ENCODE measurements at regions not wholly inside any gene's neighbourhood (a gene's known extent, or its start where the extent isn't known, plus 50 kb on each side); places are given as distances from the start of the nearest gene placed in this dataset.
"Not testable (repeated sequence)": the region's sequence is repeated elsewhere in the genome, so short reads cannot be mapped to it uniquely, and the experiment has no call there.

DNA sequence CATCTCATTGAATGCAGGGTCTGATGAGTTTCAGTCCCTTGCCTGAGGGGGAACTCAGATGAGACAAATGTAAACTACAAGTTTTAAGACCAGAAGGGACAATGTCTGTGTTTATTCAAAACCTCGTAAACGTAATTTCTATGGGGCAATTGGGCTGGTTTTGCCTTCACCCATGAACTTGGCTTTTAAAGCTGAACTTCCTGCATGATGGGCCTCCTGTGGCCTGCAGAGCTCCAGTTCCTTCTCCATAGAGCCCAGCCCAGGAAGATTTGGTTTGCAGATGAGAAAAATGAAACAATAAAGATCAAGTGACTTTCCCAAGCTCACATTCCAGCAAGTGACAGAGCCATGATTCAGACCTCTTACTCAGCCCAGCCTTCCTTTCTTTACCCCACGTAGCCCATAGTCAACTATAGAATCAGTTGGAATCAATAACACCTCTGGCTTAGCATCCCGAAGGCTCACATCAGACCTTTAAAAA lies 612.3 kb downstream of the UTRN start:
- no peak for DNase-seq (ENCODE audit: extremely low read depth in 1 of 11, low read depth in 9 of 11, low spot score in 4 of 11)

DNA sequence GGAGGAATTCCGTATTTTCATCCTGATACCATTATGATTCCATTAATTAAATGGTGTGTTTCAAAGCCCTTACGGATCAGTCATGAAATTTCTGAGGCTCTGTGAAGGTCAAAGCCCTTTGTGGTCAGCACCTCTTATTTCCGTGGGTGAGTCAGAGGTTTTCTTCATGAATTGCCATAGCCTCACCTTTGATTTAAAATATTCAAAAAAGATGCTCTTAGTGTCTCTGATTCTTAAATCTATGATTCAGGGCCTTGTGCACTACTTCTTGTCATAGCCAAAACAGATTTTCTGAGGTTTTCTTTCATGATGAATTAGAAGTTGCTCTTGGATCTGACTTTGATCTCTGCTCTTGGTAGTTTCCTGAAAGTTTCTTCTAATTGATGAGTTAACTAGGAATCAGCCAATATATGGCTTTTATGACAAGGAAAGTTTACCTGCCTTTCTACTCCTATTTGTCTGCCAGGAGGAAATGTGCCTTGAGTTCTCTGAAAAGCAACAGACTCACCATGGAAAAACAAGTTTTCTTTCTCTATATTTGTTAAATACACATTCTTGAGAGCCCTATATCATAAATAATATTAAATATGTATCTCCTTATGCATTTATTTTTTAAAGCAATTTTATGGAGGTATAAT lies 613.0 kb downstream of the UTRN start:
- DNase-seq (ENCODE audit: extremely low read depth in 1 of 11, low read depth in 9 of 11, low spot score in 4 of 11): no peak

DNA sequence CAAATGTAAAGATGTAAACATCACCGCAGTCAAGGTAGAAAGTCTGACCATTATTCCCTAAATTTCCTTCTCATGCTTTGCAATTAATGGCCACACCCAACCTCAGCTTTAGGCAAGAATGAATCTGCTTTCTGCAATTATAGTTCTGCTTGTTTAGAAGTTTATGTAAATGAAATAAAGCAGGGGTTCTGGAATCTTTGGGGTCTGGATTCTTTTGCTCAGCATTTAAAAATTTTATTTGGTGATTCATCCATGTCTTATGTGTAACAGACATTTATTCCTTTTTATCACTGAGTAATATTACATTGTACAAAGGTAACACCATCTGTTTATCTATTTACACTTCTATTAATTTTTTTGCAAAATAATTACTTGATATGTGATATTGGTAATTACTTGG lies 613.6 kb downstream of the UTRN start:
- no peak for DNase-seq (ENCODE audit: extremely low read depth in 1 of 11, low read depth in 9 of 11, low spot score in 4 of 11)

DNA sequence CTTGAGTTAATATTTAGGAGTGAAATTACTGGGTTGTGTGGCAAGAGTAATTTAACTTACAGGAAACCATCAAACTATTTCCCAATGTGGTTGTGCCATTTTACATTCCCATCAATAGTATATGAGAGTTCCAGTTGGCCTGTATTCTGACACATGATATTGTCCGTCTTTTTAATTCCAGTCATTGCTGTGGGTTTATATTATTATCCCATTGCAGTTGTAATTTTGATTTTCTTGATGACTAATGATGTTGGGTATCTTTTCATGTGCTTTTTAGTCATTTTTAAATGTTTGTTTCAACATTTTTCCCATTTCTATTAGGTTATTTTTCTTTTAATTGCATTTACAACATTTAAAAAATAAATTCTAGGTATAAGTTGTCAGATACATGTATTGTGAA lies 614.0 kb downstream of the UTRN start:
- no peak for DNase-seq (ENCODE audit: extremely low read depth in 1 of 11, low read depth in 9 of 11, low spot score in 4 of 11)

DNA sequence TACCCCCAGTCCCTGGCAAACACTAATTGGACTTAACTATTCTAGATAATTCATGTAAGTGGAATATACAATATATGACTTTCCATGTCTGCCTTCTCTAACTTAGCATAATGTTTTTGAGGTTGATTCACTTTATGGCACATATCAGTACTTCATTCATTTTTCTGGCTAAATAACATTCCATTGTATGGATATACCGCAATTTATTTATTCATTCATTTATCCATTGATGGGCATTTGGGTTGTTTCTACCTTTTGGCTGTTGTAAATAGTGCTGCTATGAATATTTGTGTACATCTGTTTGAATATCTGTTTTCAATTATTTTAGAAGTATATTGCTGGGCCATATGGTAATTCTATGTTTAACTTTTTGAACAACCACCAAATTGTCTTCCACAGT lies 616.3 kb downstream of the UTRN start:
- DNase-seq (ENCODE audit: extremely low read depth in 1 of 11, low read depth in 9 of 11, low spot score in 4 of 11): no peak

DNA sequence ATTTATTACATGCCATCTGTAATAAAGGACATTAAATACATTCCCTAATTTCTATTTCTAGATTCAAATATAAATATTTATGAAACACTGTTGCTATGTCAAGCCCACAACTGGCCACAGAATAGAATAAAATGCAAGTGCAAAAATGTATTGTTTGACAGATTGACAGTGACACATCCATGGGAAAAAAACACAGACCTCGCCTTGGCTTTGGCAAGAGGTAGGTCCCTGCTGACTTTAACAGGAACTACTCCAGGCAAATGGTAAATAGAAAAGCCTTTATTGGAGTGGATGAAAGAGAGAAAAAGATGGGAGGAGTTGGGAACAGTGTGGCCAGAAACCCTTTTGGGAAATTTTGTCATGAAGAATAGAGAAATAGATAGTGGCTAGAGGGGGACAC lies 622.9 kb downstream of the UTRN start:
- no peak for DNase-seq (ENCODE audit: extremely low read depth in 1 of 11, low read depth in 9 of 11, low spot score in 4 of 11)

DNA sequence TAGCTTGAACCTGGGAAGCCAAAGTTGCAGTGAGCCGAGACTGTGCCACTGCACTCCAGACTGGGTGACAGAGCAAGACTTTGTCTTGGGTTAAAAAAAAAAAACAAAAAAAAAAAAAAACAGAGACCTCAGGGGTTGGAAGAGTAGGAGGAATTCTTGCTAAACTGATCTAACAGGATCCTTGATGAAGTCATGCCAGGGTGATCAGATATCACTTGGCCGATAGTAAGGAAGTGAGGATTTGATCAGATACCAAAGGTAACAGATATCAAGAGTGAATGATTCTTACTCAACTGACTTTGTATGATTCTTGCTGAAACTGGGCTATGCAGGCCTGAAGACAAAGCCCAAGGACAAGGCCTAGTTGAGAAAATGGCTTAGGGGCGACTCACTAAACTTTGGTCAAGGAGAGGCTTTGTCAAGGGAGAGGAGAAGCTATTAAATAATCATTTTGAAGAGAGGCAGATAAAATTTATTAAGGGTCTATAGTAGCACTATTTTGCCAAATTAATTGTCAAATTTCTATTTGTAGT lies 624.7 kb downstream of the UTRN start:
- no peak for DNase-seq (ENCODE audit: extremely low read depth in 1 of 11, low read depth in 9 of 11, low spot score in 4 of 11)

DNA sequence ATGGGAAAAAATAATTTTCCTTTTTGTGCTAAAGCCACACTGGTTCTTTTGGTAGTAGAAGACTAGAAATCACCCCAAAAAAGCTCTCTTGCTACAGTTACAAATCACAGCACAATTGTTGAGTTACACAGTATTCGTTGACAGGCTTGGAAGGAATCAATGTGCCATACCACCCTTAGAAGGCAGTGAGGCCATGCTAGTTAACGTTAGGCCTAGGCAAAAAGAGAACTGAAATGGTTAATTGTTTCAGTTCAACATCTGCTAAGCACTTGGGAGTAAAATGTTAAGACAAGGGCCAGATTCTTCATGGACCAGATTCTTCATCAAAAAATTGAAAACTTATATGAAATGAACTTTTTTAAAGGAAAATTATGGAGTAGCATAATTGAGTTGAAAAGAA lies 626.2 kb downstream of the UTRN start:
- no peak for DNase-seq (ENCODE audit: extremely low read depth in 1 of 11, low read depth in 9 of 11, low spot score in 4 of 11)

DNA sequence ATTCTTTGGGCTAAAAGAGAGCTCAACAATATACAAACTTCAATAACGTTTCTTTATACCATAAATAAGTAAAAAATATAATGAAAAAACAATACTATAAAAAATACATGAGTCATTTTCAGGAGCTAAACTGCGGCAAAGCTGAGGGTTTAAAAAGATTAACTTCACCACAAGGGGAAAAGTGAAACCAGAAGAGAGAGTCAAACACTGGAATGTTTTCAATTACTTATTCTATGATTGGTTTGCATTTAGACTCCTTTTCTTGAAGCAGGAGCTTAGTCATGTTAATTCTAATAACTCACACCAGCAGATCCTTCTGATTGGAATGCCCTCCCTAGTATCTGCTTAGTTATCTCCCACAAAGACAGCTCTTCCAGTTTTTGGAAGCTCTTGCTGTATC lies 627.3 kb downstream of the UTRN start:
- DNase-seq (ENCODE audit: extremely low read depth in 1 of 11, low read depth in 9 of 11, low spot score in 4 of 11): no peak

DNA sequence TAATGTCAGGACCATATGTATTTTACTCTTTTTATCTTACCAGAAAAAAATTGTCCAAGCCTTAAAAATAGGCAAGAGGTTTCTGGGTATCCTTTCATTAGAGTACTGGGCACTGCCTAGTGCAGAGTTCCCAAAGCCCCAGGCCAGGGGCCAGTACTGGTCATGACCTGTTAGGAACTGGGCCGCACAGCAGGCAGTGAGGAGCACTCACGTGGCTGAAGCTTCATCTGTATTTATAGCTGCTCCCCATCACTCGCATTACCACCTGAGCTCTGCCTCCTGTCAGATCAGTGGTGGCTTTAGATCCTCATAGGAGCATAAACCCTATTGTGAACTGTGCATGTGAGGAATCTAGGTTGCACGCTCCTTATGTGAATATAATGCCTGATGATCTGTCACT lies 632.9 kb downstream of the UTRN start:
- no peak for DNase-seq (ENCODE audit: extremely low read depth in 1 of 11, low read depth in 9 of 11, low spot score in 4 of 11)

DNA sequence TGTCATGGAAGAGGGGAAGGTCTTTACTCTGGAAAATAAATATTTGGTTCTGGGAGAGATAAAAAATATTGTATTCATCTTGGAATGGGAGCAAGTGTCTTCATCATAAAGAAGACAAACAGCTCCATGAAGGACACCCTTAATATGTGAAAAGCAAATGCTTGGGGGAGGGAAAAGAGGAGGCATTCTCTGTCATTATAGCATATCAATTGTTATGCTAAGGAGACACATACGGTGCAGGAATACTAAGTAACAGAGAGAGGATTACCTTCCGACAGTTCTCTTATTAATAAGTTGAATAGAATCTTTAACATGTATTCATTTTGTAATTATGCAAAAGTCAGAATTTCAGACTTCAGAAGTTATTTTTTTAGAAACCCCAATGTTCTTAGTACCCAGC lies 634.4 kb downstream of the UTRN start:
- DNase-seq (ENCODE audit: extremely low read depth in 1 of 11, low read depth in 9 of 11, low spot score in 4 of 11): no peak

DNA sequence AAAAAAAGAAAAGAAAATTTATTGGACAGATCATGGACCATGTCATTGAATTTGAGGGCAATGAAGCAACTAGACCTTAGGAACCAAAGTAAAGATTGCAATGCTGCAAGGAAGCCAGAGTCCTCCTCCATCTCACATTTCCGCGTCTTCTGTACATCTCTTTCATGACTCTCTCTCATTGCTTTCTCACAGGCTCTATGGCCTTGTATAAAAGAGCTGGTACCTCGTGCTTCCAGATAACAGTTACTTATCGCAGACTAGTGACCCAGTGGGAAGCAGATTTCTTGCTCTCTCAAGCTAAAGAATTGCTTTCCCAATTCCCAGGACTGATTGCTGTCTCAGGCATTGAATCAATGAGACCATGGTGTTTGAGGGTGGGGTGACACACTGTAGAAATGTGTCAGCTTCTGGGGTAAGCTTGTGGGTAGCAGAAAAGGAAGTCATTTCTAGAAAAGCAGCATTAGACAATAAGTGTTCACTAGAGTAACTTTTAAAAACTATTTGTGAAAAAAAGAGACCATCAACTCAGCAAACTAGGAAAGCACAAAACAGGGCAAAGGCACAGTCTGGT lies 635.3 kb downstream of the UTRN start:
- DNase-seq (ENCODE audit: extremely low read depth in 1 of 11, low read depth in 9 of 11, low spot score in 4 of 11): no peak

DNA sequence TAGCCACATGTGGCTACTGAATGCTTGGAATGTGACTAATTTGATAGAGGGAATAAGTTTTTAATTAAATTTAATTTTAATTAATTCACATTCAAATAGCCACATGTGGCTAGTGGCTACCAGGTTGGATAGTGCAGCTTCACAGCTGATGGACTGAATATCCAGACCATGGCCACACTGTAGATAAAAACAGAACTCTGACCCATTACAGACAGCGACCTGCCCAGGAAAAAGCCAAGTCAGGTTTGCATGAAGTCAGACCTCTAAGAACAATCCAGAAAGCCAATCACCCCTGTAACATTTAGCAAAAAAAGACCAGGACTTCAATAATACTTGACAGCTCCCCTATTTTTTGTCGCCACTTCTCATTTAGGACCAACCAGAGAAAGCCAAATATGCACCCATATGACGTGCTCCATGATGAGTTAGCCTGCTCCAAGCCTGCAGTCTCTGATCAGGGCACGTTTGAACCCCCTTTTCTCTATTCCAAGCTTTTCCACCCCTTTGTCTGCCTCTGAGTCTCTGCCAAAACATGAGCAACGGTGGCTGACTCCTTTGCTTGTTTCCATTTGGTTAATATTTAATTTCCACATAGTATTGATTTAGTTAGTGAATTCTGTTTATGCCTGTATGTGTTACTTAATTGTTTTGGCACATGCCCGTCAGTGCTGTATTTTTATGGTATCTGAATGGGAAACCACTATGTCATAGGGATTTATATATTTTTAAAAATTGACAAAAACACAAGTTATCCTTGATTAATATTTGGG lies 636.3 kb downstream of the UTRN start:
- peak in 1 of 11 donors; percentile 2 for DNase-seq (ENCODE audit: extremely low read depth in 1 of 11, low read depth in 9 of 11, low spot score in 4 of 11)

DNA sequence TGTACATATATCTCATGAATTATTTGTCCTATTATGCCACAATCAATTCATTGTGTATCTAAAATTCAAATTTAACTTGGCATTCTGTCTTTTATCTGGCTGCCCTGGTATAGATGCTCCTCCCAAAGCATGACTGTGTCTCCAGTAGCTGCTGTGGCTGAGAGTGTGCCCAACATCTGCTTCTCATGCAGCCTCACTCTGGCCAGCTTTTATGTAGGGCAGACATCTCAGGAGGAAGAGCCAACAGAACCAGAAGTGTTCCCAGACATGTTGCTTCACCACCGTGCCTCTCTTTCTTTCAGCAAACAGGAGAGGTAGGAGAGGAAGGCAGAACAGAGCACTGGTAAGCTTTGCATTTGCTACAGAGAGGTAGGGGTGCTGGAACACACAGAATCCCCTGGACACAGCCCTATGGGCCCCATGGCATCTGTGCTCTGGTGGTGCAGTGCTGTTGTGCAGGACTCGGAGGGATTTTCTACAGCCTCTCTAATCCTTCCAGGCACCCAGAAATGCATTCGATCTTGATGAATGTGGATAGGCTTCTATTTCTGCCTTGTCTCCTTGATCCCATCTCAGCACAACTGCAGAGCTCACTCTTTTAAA lies 637.1 kb downstream of the UTRN start:
- DNase-seq (ENCODE audit: extremely low read depth in 1 of 11, low read depth in 9 of 11, low spot score in 4 of 11): no peak

DNA sequence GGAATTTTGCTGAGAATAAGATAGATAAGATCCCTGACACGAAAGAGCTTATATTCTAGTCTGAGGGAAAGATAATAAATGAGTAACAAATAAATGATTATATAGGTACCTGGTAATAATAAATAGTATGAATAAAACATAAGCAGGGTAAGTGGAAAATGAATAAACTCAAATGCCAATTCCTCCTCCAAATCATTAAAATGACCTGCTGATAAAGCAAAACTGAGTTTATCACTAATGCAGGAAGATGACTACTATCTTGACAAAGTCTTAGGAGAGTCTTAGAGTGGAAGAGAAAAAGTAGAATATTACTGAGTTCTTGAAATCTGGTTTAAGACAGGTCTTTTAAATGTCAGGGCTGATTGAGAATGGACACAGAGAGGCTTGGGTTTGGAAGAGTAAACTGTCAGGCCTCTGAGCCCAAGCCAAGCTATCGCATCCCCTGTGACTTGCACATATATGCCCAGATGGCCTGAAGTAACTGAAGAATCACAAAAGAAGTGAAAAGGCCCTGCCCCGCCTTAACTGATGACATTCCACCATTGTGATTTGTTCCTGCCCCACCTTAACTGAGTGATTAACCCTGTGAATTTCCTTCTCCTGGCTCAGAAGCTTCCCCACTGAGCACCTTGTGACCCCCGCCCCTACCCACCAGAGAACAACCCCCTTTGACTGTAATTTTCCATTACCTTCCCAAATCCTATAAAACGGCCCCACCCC lies 637.8 kb downstream of the UTRN start:
- DNase-seq (ENCODE audit: extremely low read depth in 1 of 11, low read depth in 9 of 11, low spot score in 4 of 11): not testable (repeated sequence)

DNA sequence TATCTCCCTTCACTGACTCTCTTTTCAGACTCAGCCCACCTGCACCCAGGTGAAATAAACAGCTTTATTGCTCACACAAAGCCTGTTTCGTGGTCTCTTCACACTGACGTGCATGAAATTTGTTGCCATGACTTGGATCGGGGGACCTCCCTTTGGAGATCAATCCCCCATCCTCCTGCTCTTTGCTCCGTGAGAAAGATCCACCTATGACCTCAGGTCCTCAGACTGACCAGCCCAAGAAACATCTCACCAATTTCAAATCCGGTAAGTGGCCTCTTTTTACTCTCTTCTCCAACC lies 638.3 kb downstream of the UTRN start:
- not testable (repeated sequence) for DNase-seq (ENCODE audit: extremely low read depth in 1 of 11, low read depth in 9 of 11, low spot score in 4 of 11)

DNA sequence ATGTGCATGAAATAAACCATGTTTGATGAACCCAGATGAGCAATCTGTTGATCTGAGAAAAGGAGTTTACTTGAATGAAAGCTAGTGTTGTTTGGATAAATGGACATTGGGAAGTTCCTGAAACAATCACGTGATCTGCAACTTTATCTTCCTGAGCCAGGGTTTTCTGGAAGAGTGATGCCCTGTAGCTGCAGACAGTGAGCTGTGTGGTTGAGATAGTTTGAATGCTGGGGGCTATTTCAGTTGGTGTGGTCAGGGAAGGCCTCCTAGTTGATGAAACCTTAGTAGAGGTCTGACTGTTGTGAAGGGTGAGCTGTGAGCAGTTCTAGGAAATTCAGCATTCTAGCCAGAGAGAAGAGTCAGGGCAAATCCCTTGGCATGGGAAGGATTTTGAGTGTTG lies 643.7 kb downstream of the UTRN start:
- no peak for DNase-seq (ENCODE audit: extremely low read depth in 1 of 11, low read depth in 9 of 11, low spot score in 4 of 11)

DNA sequence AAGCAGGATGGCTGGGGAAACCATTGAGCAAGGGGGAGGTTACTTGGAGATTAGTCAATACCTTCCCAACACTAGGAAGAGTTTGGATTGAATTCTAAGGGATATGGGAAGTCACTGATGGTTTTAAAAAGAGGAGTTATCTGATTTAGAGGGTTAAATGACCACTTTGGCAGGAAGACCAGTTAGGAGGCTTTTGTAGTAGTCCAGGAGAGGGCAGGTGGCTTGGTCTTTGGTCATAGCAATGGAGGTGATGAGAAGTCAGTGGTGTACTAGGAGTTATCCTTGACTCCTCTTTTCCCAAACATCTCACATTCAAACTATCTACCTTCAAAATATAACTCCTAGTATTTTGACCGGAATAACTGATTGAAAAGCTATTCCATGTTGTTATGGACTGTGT lies 644.1 kb downstream of the UTRN start:
- DNase-seq (ENCODE audit: extremely low read depth in 1 of 11, low read depth in 9 of 11, low spot score in 4 of 11): no peak

Data from renal cortex interstitium (tissue), 11 donors.